ENCODE measurements at regions not wholly inside any gene's neighbourhood (a gene's known extent, or its start where the extent isn't known, plus 50 kb on each side); places are given as distances from the start of the nearest gene placed in this dataset.

- Histone ChIP-seq H2AFZ (ENCODE audit: low read length) (no peak overlapping the region), H4K20me1 (ENCODE audit: insufficient read depth, low read length) (no peaks in the 10 kb centered on the region), H3K4me3 (ENCODE audit: low read depth, low read length, poor library complexity, severe bottlenecking) (no peak overlapping the region), H3F3A (ENCODE audit: insufficient read depth, low read length) (no peaks in the 10 kb centered on the region), H3K36me3 (ENCODE audit: insufficient read depth, low read length) (no peaks in the 10 kb centered on the region), H3K4me1 (ENCODE audit: insufficient read depth, low read length, severe bottlenecking) (no peaks in the 10 kb centered on the region), H3K9me3 (ENCODE audit: low read length) (no peaks in the 10 kb centered on the region), H3K27ac (ENCODE audit: low read depth, low read length, poor library complexity, severe bottlenecking) (no peak overlapping the region), H3K9me2 (ENCODE audit: low read depth, low read length) (no peaks in the 10 kb centered on the region), H3K4me2 (ENCODE audit: low read length) (no peak overlapping the region), H3K9ac (ENCODE audit: low read length) (no peak overlapping the region), H3K27me3 (ENCODE audit: insufficient read depth, low read length) (no peaks in the 10 kb centered on the region; the same call in 1 of the 2 replicates), H3K79me2 (ENCODE audit: insufficient read depth, low read length) (no peaks in the 10 kb centered on the region)
- TF ChIP-seq CTCF (IDR thresholded peaks at IDR 0.05; ENCODE audit: low read length) (no peak), EZH2 (IDR thresholded peaks at IDR 0.05; ENCODE audit: borderline replicate concordance, low read length) (no peak)
These were observed 260.8 kb downstream of the MIAT start for GRCh38 chr22:26918226-26918625.

- no peak overlapping the region for H3K4me2 ChIP-seq (ENCODE audit: low read length)
These were observed 264.3 kb downstream of the MIAT start for GRCh38 chr22:26921726-26922125.

GRCh38 chr22:26922806-26923205 is 265.4 kb downstream of the MIAT start:
- H3K27ac ChIP-seq (ENCODE audit: low read depth, low read length, poor library complexity, severe bottlenecking), result no peak overlapping the region
- no peaks in the 10 kb centered on the region for H3K9me2 ChIP-seq (ENCODE audit: low read depth, low read length)
- H3K9me3 ChIP-seq (ENCODE audit: low read length), result no peaks in the 10 kb centered on the region
- TF ChIP-seq EZH2 (IDR thresholded peaks at IDR 0.05; ENCODE audit: borderline replicate concordance, low read length) (no peak), CTCF (IDR thresholded peaks at IDR 0.05; ENCODE audit: low read length) (no peak)
- H3K27me3 ChIP-seq (ENCODE audit: insufficient read depth, low read length), result no peaks in the 10 kb centered on the region
- H3F3A ChIP-seq (ENCODE audit: insufficient read depth, low read length), result no peaks in the 10 kb centered on the region
- no peak overlapping the region for H3K4me2 ChIP-seq (ENCODE audit: low read length)
- H3K36me3 ChIP-seq (ENCODE audit: insufficient read depth, low read length), result no peaks in the 10 kb centered on the region
- no peak overlapping the region for H3K4me3 ChIP-seq (ENCODE audit: low read depth, low read length, poor library complexity, severe bottlenecking)
- H3K79me2 ChIP-seq (ENCODE audit: insufficient read depth, low read length), result no peaks in the 10 kb centered on the region
- no peaks in the 10 kb centered on the region for H3K4me1 ChIP-seq (ENCODE audit: insufficient read depth, low read length, severe bottlenecking)
- H4K20me1 ChIP-seq (ENCODE audit: insufficient read depth, low read length), result no peaks in the 10 kb centered on the region
- no peak overlapping the region for H2AFZ ChIP-seq (ENCODE audit: low read length)
- H3K9ac ChIP-seq (ENCODE audit: low read length), result no peak overlapping the region

More at GRCh38 chr22:26921726-26922125, 264.3 kb downstream of the MIAT start:
- Histone ChIP-seq H3K27ac (ENCODE audit: low read depth, low read length, poor library complexity, severe bottlenecking) (no peak overlapping the region), H3K36me3 (ENCODE audit: insufficient read depth, low read length) (no peaks in the 10 kb centered on the region), H4K20me1 (ENCODE audit: insufficient read depth, low read length) (no peaks in the 10 kb centered on the region), H2AFZ (ENCODE audit: low read length) (no peak overlapping the region), H3K4me1 (ENCODE audit: insufficient read depth, low read length, severe bottlenecking) (no peaks in the 10 kb centered on the region), H3K27me3 (ENCODE audit: insufficient read depth, low read length) (no peaks in the 10 kb centered on the region), H3K79me2 (ENCODE audit: insufficient read depth, low read length) (no peaks in the 10 kb centered on the region), H3K9me3 (ENCODE audit: low read length) (no peaks in the 10 kb centered on the region), H3F3A (ENCODE audit: insufficient read depth, low read length) (no peaks in the 10 kb centered on the region), H3K9me2 (ENCODE audit: low read depth, low read length) (no peaks in the 10 kb centered on the region), H3K9ac (ENCODE audit: low read length) (no peak overlapping the region), H3K4me3 (ENCODE audit: low read depth, low read length, poor library complexity, severe bottlenecking) (no peak overlapping the region)
- TF ChIP-seq EZH2 (IDR thresholded peaks at IDR 0.05; ENCODE audit: borderline replicate concordance, low read length) (no peak), CTCF (IDR thresholded peaks at IDR 0.05; ENCODE audit: low read length) (no peak)

Data from OCI-LY1 (cell line).